ENCODE measurements at regions not wholly inside any gene's neighbourhood (a gene's known extent, or its start where the extent isn't known, plus 50 kb on each side); places are given as distances from the start of the nearest gene placed in this dataset.
"Not testable (repeated sequence)": the region's sequence is repeated elsewhere in the genome, so short reads cannot be mapped to it uniquely, and the experiment has no call there.

DNA sequence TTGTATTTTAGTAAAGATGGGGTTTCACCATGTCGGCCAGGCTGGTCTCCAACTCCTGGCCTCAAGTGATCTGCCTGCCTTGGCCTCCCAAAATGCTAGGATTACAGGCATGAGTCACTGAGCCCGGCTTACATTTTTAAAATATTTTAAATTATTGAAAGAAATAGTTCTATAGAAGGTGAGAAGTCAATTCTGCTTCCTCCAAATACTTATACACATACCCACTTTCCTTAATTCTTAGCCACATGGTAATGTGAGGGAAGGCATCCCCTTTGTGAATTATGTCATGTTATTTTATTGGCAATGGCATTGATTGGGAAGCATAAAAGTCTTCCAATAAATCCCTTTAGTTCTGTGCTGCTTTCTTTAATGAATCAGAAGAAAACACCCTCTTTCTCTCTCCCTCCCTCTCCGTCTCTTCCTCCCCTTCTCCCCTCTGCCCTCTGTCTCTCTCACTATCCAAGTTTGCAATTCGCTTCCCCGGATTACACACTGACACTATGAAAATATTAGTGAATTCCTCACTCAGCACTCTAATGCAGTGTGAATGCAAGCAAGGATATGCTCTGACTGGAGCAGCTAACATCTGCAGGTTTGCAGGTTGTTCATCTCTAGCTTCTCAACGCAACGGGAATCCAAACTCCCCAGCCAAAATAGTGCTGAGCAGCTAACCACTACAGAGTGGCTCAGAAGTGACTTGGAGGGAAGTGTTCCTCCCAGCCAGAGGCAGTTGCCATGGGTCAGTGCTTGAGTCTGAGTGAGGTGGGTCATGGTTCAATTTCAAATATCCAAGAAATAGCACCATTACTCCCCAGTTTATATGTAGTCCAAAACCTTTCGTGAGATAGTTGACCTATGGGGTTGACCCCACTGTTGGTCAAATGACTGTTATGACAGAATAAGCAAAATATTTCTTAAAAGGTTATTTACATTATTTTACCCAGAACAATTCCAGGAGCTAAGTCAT lies 77.8 kb upstream of the CD55 start:
- peak; percentile 34 for DNase-seq

DNA sequence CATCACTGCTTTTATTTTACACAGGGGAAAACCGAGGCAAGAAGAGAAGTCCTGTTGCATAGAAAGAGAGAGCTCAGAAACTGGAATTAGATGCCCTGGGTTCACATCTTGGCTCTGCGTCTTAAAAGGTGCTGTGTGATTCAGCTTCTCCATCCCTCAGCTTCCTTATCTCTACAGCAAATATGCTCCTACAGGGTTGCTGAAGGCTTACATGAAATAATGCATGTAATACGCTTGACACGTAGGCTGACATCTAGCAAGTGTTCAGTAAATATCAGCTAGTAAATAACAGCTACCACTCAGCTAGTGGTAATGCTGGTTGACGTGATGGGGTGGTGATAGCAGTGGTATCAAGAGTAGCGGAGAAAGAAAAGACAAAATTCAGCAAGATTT lies 77.1 kb upstream of the CD55 start:
- DNase-seq, result no peak

DNA sequence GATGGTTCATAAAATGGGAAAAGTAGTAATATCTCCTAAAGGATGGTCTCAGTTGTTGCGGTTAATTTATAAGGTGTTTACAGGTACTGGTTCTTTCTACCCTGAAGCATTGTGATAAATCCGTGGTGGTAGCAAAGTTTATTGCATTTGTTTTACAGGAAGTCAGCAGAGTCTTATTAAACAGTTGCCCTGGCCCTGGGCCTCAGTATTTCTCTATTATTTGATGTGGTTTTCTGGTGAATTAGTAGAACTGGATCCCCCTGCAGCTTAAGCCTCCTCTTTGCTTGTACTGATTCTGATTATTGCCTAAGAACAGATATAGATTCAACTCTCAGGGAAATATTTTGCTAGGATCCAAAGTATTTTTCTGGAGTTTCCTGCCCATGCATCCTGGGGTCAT lies 76.4 kb upstream of the CD55 start:
- no peak for DNase-seq

DNA sequence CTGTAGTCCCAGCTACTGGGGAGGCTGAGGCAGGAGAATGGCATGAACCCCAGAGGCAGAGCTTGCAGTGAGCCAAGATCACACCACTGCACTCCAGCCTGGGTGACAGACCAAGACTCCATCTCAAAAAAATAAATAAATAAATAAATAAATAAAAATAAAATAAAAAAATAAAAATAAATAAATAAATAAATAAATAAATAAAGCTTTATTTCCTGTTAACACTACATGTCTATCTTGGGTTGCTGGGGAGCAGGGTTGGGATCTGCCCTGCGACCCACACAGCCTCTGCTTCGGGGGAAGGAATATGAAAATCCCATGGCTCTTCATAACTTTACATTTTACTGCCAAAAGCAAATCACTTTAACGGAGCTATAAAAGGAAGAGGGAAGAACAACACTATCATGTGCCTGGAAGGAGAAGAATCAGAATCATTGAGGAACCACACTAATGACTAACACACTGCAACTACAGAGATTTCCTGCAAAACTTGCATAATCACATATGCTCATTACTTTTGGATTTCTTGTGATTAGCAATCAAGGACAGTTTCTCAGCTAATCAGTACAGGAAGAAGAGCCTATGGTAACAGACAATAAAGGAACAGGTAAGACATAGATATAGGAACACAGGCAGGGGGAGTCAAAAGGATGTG lies 72.8 kb upstream of the CD55 start:
- no peak for DNase-seq

DNA sequence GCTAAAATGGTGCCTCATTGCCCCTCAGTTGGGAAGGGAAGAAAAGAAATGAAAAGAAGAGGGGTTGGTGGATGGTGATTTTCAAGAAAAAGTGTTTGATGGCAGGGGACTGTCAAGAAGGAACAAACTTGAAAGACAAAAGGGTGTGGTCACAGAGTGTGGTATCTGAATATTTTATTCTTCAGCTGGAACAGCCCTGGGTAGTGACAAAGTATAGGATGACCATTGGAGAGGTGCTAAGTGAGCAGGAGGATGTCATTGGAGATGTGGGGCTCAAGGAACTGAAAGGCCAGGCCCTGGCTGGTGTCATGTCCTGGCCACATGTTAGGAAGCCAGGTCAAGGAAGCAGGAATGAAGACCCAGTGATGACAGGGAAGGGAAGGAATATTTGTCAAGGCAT lies 71.0 kb upstream of the CD55 start:
- DNase-seq, result no peak

DNA sequence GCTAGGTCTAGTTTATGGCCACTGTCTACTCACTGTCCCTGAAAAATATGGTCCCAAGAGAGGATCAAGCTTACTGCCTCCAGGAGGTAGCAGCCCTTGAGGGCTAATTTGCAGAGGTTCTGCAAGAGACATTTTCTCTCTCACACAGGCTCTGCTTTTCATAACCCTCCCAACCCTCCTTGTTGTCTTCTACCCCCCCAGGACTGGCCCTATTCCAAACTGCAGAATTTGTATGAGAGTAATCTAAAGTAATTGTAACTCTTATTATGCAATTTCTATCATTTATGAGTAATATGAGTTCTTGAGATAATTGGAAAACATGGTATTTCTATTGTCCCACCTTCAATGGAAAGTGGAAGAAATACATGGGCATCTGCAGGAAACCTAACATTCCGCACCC lies 70.4 kb upstream of the CD55 start:
- DNase-seq, result no peak

DNA sequence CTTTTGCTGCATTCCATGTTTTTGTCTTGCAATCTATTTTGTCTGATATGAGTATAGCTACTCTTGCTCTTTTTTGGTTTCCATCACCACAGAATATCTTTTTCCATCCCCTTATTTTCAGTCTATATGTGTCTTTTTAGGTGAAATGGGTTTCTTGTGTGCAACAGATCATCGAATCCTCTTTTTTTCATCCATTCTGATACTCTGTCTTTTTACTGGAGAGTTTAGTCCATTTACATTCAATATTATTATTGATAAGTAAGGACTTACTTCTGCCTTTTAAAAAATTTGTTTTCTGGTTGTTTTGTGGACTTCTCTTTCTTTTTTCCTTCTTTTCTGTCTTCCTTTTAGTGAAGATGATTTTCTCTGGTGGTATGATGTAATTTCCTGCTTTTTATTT lies 64.6 kb upstream of the CD55 start:
- no peak for DNase-seq

DNA sequence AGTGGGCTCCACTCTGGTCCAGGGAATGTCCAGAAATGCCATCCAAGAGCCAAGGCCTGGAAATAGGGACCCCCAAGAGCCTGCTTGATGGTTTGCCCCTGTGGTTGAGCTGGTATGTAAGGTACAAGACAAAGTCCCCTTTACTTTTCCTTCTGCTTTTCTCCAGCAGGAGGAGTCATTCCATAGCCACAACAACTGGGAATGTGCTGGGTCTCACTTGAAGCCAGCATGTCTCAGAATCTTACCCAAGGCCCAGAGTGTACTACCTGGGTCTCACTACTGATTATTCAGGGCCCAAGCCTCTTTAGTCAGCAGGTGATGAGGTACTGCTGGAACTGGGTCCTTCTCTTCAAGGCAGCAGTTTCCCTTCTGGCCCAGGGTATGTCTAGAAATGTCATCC lies 62.1 kb upstream of the CD55 start:
- DNase-seq, result no peak

DNA sequence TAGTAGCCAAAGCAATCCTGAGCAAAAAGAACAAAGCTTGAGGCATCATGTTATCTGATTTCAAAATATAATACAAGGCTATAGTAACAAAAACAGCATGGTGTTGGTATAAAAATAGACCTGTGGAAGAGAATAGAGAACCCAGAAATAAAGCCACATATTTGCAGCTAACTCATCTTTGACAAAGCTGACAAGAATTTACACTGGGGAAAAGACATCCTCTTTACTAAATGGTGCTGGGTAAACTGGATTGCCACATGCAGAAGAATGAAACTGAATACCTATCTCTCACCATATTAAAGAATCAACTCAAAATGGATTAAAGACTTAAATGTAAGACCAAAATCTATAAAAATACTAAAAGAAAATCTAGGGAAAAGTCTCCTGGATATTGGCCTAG lies 59.5 kb upstream of the CD55 start:
- no peak for DNase-seq

DNA sequence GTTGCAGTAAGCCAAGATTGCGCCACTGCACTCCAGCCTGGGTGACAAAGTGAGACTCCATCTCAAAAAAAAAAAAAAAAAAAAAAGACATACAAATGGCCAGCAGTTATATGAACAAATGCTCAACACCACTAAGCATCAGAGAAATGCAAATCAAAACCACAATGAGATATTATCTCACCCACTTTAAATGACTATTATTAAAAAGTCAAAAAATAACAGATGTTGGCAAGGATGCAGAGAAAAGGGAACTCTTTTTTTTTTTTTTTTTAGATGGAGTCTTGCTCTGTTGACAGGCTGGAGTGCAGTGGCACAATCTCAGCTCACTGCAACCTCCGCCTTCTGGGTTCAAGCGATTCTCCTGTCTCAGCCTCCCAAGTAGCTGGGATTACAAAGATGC lies 58.6 kb upstream of the CD55 start:
- DNase-seq, result not testable (repeated sequence)

DNA sequence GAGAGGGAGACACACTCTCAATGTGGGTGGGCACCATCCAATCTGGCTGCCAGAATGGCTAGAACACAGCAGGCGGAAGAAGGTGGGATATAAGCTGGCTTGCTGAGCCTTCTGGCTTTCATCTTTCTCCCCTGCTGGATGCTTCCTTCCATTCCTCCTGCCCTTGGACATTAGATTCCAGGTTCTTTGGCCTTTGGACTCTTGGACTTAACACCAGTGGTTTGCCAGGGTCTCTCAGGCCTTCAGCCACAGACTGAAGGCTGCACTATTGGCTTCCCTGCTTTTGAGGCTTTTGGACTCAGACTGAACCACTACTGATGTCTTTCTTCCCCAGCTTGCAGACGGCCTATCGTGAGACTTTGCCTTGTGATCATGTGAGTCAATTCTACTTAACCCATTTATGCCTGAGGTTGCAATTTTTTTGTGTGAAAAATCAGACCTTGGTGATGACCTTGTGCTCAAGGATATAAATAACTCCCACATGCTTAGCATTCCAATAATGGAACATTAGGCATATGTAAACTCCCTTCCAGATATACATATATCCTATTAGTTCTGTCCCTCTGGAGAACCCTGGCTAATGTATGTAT lies 56.7 kb upstream of the CD55 start:
- DNase-seq, result no peak

DNA sequence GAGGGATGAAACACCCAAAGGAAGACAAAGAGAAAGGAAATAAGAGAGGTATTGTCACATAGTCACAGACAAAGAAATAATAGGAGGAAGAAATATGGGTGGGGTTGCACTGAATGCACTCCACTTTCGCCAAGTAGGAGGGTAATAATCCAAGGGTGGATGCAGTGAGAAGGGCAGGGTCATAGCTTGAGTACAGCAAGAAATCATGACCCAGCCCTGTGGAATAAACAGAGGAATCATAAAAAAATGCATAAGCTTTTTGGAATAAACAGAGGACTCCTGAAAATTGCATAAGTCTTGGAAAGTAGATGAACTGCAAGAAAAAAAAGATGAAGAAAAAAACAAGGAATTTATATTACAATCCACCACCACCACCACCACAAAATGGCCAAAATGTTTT lies 53.1 kb upstream of the CD55 start:
- no peak for DNase-seq

DNA sequence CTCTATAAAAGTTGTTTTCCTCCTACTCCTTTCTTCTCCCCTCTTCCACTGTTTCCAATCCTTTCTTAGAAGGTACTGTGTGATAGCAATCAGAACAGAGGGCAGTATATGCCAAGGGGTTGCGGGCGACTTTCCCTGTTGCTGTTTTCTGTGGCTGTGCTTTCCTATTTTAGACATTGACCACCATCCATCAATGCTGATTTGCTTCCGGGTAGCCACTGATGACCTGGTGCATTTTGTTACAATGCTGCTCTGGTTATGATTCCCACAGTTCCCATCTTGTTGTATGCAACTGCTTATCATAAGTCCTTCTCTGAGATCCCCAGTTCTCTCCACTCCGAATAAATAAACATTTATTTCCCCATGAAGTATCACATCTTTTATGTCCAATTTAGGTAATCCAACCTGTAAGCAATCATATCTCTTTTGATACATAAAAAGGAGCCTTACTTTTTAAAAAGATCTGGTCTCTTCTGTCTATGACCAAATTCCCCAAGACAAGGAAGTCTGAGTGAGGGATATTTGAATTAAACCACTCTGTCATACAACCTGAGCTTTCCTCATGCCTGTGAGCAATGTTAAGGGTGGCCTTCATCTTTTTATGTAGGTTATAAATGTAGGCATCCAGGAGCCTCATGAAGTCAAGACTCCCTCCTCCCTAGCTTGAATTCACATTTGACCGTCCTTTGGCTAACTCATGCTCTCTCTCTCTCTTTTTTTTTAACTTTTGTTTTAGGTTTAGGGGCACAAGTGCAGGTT lies 52.5 kb upstream of the CD55 start:
- no peak for DNase-seq

Measured in GOT3 (cell line).